HCT116 (cell line): ENCODE measurements at regions not wholly inside any gene's neighbourhood (a gene's known extent, or its start where the extent isn't known, plus 50 kb on each side); places are given as distances from the start of the nearest gene placed in this dataset.

ENCODE experiments used
- ATAC-seq: fragments of 200-7000 bp; cut with Tn5 transposase; 2 replicates; pipeline ENCODE4 v1.9.1; 2020; ENCODE audit warnings: mild to moderate bottlenecking, moderate library complexity
- BruUV-seq: library from RNA; stranded (reverse); fragments of 400-500 nt; replicated peaks from 2 replicates; lab custom pipeline; 2021; lab: Mats Ljungman, UMichigan
- CTCF ChIA-PET: fragments of 300-600 bp; sonication (Branson Sonifier 250); formaldehyde crosslinking; loops from one replicate; lab custom pipeline; 2021; ENCODE audit warnings: antibody characterized with exemption; lab: Charles Lee
- POLR2A ChIA-PET: fragments of 300-600, 350-600 bp; sonication (Branson Sonifier 250); formaldehyde crosslinking; loops from one replicate; lab custom pipeline; 2021; ENCODE audit warnings: antibody characterized with exemption; lab: Charles Lee
- RAD21 ChIA-PET, 2 experiments: fragments of 300-600 bp; sonication (Branson Sonifier 250); formaldehyde crosslinking; loops; one replicate each; lab custom pipeline; 2023; ENCODE audit warnings: low total read pairs in 2 of 2; ENCODE audit not compliant: uncharacterized antibody in 2 of 2, unreplicated experiment in 2 of 2, low non-redundant PET in 1 of 2; lab: Charles Lee
- DNase-seq: peaks from one replicate; pipeline ENCODE4 v3.0.0-alpha.2; 2010; ENCODE audit warnings: low read depth, low spot score
- H2AFZ ChIP-seq: fragments of 200-600 bp; shearing (Covaris generic), sonication (generic); 2 replicates; pipeline ENCODE4 v1.6.1; 2017; ENCODE audit warnings: low read depth, mixed run types, mixed read lengths, antibody characterized with exemption, low read length; ENCODE audit not compliant: poor library complexity, severe bottlenecking
- H3K27ac ChIP-seq: 2 replicates; pipeline ENCODE4 v1.5.1; 2012; ENCODE audit warnings: low read depth, low read length
- H3K27me3 ChIP-seq: fragments of 200-600 bp; sonication (generic); 2 replicates; pipeline ENCODE4 v1.6.1; 2016; ENCODE audit warnings: mixed run types, low read length, mixed read lengths; ENCODE audit not compliant: insufficient read depth
- H3K36me3 ChIP-seq, 2 experiments: fragments of 200-500 bp in 1 of 2; fragments of 200-600 bp in 1 of 2; sonication (Bioruptor generic) in 1 of 2; sonication (generic) in 1 of 2; 2 replicates each; pipeline versions ENCODE4 v1.5.1 to v1.6.1; 2014 to 2016; ENCODE audit warnings: low read length in 2 of 2, inconsistent platforms in 1 of 2, mixed read lengths in 1 of 2, mixed run types in 1 of 2; ENCODE audit not compliant: insufficient read depth in 2 of 2, control insufficient read depth in 1 of 2
- H3K4me1 ChIP-seq, 2 experiments: fragments of 200-600 bp in 1 of 2; sonication (generic) in 1 of 2; 2 replicates each; pipeline versions ENCODE4 v1.5.1 to v1.6.1; 2012 to 2017; ENCODE audit warnings: low read length in 2 of 2, inconsistent platforms in 1 of 2, mild to moderate bottlenecking in 1 of 2, mixed read lengths in 1 of 2, mixed run types in 1 of 2, moderate library complexity in 1 of 2; ENCODE audit not compliant: insufficient read depth in 2 of 2, control insufficient read depth in 1 of 2
- H3K4me2 ChIP-seq: fragments of 200-600 bp; sonication (generic); 2 replicates; pipeline ENCODE4 v1.6.1; 2017; ENCODE audit warnings: mixed run types, low read length, mixed read lengths
- H3K4me3 ChIP-seq, 2 experiments: fragments of 200-600 bp in 1 of 2; sonication (generic) in 1 of 2; replicated peaks in 1 of 2; 2 replicates each; pipeline ENCODE4 v1.5.1; 2011 to 2016; ENCODE audit warnings: low read length in 2 of 2, control low read depth in 1 of 2, low read depth in 1 of 2, mild to moderate bottlenecking in 1 of 2, mixed read lengths in 1 of 2, mixed run types in 1 of 2
- H3K79me2 ChIP-seq: fragments of 200-600 bp; sonication (generic); 2 replicates; pipeline ENCODE4 v1.6.1; 2017; ENCODE audit warnings: mild to moderate bottlenecking, mixed run types, low read length, moderate library complexity, mixed read lengths; ENCODE audit not compliant: insufficient read depth
- H3K9ac ChIP-seq: fragments of 200-600 bp; sonication (generic); 2 replicates; pipeline ENCODE4 v1.6.1; 2016; ENCODE audit warnings: low read length, mixed read lengths
- H3K9me2 ChIP-seq: fragments of 200-600 bp; sonication (generic), shearing (Covaris generic); 2 replicates; pipeline ENCODE4 v1.6.1; 2017; ENCODE audit warnings: mixed run types, mild to moderate bottlenecking, moderate library complexity; ENCODE audit not compliant: insufficient read depth
- H3K9me3 ChIP-seq, 2 experiments: fragments of 200-500 bp in 1 of 2; fragments of 200-600 bp in 1 of 2; sonication (Bioruptor generic) in 1 of 2; sonication (generic) in 1 of 2; 2 replicates each; pipeline ENCODE4 v1.6.1; 2014 to 2017; ENCODE audit warnings: low read length in 2 of 2, mixed read lengths in 2 of 2, inconsistent platforms in 1 of 2, low read depth in 1 of 2, mild to moderate bottlenecking in 1 of 2, mixed run types in 1 of 2, moderate library complexity in 1 of 2; ENCODE audit not compliant: control insufficient read depth in 1 of 2, insufficient read depth in 1 of 2
- H4K20me1 ChIP-seq: fragments of 200-600 bp; sonication (generic), shearing (Covaris generic); 2 replicates; pipeline ENCODE4 v1.6.1; 2017; ENCODE audit warnings: mixed run types, mild to moderate bottlenecking, moderate library complexity; ENCODE audit not compliant: insufficient read depth
- CBX3 ChIP-seq: IDR thresholded peaks from 2 replicates; pipeline ENCODE4 v1.6.1; 2012; ENCODE audit warnings: low read depth
- CEBPB ChIP-seq: IDR thresholded peaks from 2 replicates; pipeline ENCODE4 v1.6.1; 2012; ENCODE audit warnings: low read depth
- EGR1 ChIP-seq: IDR thresholded peaks from 2 replicates; pipeline ENCODE4 v1.6.1; 2012; ENCODE audit warnings: low read depth
- ELF1 ChIP-seq: IDR thresholded peaks from 2 replicates; pipeline ENCODE4 v1.6.1; 2012; ENCODE audit warnings: low read depth, borderline replicate concordance
- EZH2 ChIP-seq: fragments of 200-600 bp; sonication (generic); IDR thresholded peaks from 2 replicates; pipeline ENCODE4 v1.6.1; 2017; ENCODE audit warnings: antibody characterized with exemption, mixed run types
- EZH2phosphoT487 ChIP-seq: fragments of 200-600 bp; IDR thresholded peaks from 2 replicates; pipeline ENCODE4 v1.6.1; 2018; ENCODE audit warnings: antibody characterized with exemption, borderline replicate concordance
- FOSL1 ChIP-seq: IDR thresholded peaks from 2 replicates; pipeline ENCODE4 v1.6.1; 2012; ENCODE audit warnings: low read depth
- JUND ChIP-seq: IDR thresholded peaks from 2 replicates; pipeline ENCODE4 v1.6.1; 2012
- POLR2A ChIP-seq: IDR thresholded peaks from 2 replicates; pipeline ENCODE4 v1.7.0; 2011; ENCODE audit warnings: borderline replicate concordance; ENCODE audit not compliant: insufficient read depth, insufficient read length; ENCODE audit errors: extremely low read depth
- POLR2AphosphoS5 ChIP-seq: IDR thresholded peaks from 2 replicates; pipeline ENCODE4 v1.6.1; 2011; ENCODE audit warnings: mild to moderate bottlenecking, low read depth, low read length, moderate library complexity
- RAD21 ChIP-seq: IDR thresholded peaks from 2 replicates; pipeline ENCODE4 v1.6.1; 2012; ENCODE audit warnings: low read depth, mild to moderate bottlenecking
- SIN3A ChIP-seq: IDR thresholded peaks from 2 replicates; pipeline ENCODE4 v1.6.1; 2012; ENCODE audit warnings: low read depth
- SP1 ChIP-seq: IDR thresholded peaks from 2 replicates; pipeline ENCODE4 v1.6.1; 2012; ENCODE audit warnings: low read depth
- ZFX ChIP-seq: fragments of 450-650 bp; IDR thresholded peaks from 2 replicates; pipeline ENCODE4 v1.6.1; 2017
- ZNF274 ChIP-seq: fragments of 200-500 bp; sonication (Bioruptor generic); IDR thresholded peaks from 2 replicates; pipeline ENCODE4 v1.6.1; 2014; ENCODE audit warnings: mild to moderate bottlenecking, low read depth, low read length, inconsistent platforms
- intact Hi-C: fragments of 100-400 bp; cut with micrococcal nuclease; formaldehyde crosslinking; loops from 2 replicates; pipeline ENCODE4 v1.10.0; 2022
- TF ChIP-seq, protein P1 (sequence below), 3 experiments: fragments of 200-600 bp in 1 of 3; sonication (generic) in 1 of 3; IDR thresholded peaks in 2 of 3; conservative IDR thresholded peaks in 1 of 3; 2 replicates each; pipeline ENCODE4 v1.5.1; 2012 to 2017; ENCODE audit warnings: low read depth in 2 of 3, low read length in 2 of 3, antibody characterized with exemption in 1 of 3, borderline replicate concordance in 1 of 3, control low read depth in 1 of 3, mild to moderate bottlenecking in 1 of 3, mixed read lengths in 1 of 3, mixed run types in 1 of 3, moderate library complexity in 1 of 3; ENCODE audit not compliant: insufficient read depth in 1 of 3

DNA sequence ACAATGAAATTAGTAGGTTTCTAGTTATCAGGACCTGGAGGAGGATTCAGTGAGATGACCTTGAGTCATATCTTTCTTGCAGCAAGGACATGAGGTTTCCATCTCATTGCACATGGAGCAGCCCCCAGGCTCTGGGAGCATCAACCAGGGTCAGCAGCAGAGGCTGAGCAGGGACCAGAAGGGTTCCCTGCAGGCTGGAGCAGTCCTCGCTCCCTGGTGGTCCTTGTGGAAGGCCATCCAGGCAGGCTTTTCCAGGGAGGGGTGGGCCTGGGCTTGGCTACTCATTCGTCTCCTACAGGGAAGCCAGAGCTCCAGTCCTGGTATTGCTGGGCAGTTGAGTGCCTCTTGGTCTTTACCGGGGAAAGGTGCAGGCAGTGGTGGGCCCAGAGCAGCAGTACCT, 587.5 kb downstream of the GLRX3 start:
- Histone ChIP-seq H3K4me3 (no peak overlapping the region), H3K9me2 (no peaks in the 10 kb centered on the region), H3K4me2 (no peak overlapping the region), H4K20me1 (no peaks in the 10 kb centered on the region), H3K9me3 (no peaks in the 10 kb centered on the region), H2AFZ (no peak overlapping the region), H3K79me2 (no peaks in the 10 kb centered on the region), H3K27me3 (no peaks in the 10 kb centered on the region), H3K4me1 (no peaks in the 10 kb centered on the region), H3K27ac (no peak overlapping the region), H3K36me3 (no peaks in the 10 kb centered on the region), H3K9ac (no peak overlapping the region)
- ATAC-seq (no peak), DNase-seq (no peak)
- CTCF ChIA-PET: no interaction called here
- BruUV-seq: no TSS peak
- RAD21 ChIA-PET: no interaction called here
- intact Hi-C loops: no loop called here
- POLR2A ChIA-PET: no interaction called here
- TF ChIP-seq, protein P1, sequence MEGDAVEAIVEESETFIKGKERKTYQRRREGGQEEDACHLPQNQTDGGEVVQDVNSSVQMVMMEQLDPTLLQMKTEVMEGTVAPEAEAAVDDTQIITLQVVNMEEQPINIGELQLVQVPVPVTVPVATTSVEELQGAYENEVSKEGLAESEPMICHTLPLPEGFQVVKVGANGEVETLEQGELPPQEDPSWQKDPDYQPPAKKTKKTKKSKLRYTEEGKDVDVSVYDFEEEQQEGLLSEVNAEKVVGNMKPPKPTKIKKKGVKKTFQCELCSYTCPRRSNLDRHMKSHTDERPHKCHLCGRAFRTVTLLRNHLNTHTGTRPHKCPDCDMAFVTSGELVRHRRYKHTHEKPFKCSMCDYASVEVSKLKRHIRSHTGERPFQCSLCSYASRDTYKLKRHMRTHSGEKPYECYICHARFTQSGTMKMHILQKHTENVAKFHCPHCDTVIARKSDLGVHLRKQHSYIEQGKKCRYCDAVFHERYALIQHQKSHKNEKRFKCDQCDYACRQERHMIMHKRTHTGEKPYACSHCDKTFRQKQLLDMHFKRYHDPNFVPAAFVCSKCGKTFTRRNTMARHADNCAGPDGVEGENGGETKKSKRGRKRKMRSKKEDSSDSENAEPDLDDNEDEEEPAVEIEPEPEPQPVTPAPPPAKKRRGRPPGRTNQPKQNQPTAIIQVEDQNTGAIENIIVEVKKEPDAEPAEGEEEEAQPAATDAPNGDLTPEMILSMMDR (IDR thresholded peaks at IDR 0.05 in 2 of 3, conservative IDR thresholded peaks at IDR 0.05 in 1 of 3; ENCODE audit: borderline replicate concordance in 1 of 3, insufficient read depth in 1 of 3, low read depth in 2 of 3, low read length in 2 of 3): no peak
- TF ChIP-seq FOSL1 (no peak), ZNF274 (no peak), EGR1 (no peak), CEBPB (no peak), CBX3 (no peak), JUND (no peak), SIN3A (no peak), ZFX (no peak), POLR2AphosphoS5 (no peak), ELF1 (no peak), EZH2 (no peak), POLR2A (no peak), RAD21 (no peak), SP1 (no peak), EZH2phosphoT487 (no peak)
